ENCODE measurements at regions not wholly inside any gene's neighbourhood (a gene's known extent, or its start where the extent isn't known, plus 50 kb on each side); places are given as distances from the start of the nearest gene placed in this dataset.

DNA sequence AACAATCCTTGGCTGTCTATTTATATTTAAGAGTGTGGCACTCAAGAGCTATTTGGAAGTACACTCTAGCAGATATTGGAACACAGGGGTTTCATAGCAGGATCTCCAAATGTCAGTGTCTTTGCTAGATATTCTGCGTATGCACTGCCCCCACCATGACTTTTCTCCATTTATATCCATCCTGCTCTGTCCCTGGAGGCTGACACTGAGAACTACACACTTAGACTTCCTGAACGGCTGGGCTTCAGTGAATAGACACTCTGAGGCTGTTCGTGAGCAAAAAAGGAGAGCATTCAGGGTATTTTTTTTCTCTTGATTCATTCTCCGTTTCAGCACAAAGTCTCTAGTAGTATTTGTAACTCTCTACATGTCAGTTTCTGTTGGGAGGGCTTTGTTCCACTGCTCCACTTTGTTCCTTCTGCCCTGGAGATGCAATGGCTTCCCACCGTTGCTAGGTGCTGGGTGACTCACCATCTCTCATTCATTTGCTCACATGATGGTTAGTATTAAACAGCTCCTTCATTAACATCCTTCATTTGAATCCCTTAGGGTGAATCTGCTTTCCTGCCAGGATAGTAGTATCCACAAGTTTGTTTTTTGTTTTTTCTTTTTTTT lies 155.9 kb upstream of the SLC13A1 start:
- Histone ChIP-seq H3K9me3 (ENCODE audit: low read length) (no peaks in the 10 kb centered on the region), H2AFZ (ENCODE audit: low read depth, low read length) (no peak overlapping the region), H3K9ac (ENCODE audit: low read length) (no peak overlapping the region), H3K27me3 (ENCODE audit: insufficient read depth, low read depth, low read length) (no peaks in the 10 kb centered on the region), H3K9me2 (ENCODE audit: insufficient read depth, low read length) (no peaks in the 10 kb centered on the region), H3K4me2 (ENCODE audit: low read length) (no peak overlapping the region), H3K27ac (ENCODE audit: low read length) (no peak overlapping the region), H3F3A (ENCODE audit: insufficient read depth, low read length, poor library complexity, severe bottlenecking) (no peaks in the 10 kb centered on the region), H3K4me3 (ENCODE audit: low read length) (no peak overlapping the region), H3K79me2 (replicated peaks; ENCODE audit: insufficient read depth, low read length) (no peaks in the 10 kb centered on the region), H3K36me3 (ENCODE audit: insufficient read depth, low read length) (no peaks in the 10 kb centered on the region), H4K20me1 (ENCODE audit: insufficient read depth) (no peaks in the 10 kb centered on the region)
- TF ChIP-seq RAD21 (conservative IDR thresholded peaks at IDR 0.05): no peak
- no peak for TF ChIP-seq EP300 (conservative IDR thresholded peaks at IDR 0.05; ENCODE audit: poor library complexity, severe bottlenecking)
- TF ChIP-seq, protein P1, sequence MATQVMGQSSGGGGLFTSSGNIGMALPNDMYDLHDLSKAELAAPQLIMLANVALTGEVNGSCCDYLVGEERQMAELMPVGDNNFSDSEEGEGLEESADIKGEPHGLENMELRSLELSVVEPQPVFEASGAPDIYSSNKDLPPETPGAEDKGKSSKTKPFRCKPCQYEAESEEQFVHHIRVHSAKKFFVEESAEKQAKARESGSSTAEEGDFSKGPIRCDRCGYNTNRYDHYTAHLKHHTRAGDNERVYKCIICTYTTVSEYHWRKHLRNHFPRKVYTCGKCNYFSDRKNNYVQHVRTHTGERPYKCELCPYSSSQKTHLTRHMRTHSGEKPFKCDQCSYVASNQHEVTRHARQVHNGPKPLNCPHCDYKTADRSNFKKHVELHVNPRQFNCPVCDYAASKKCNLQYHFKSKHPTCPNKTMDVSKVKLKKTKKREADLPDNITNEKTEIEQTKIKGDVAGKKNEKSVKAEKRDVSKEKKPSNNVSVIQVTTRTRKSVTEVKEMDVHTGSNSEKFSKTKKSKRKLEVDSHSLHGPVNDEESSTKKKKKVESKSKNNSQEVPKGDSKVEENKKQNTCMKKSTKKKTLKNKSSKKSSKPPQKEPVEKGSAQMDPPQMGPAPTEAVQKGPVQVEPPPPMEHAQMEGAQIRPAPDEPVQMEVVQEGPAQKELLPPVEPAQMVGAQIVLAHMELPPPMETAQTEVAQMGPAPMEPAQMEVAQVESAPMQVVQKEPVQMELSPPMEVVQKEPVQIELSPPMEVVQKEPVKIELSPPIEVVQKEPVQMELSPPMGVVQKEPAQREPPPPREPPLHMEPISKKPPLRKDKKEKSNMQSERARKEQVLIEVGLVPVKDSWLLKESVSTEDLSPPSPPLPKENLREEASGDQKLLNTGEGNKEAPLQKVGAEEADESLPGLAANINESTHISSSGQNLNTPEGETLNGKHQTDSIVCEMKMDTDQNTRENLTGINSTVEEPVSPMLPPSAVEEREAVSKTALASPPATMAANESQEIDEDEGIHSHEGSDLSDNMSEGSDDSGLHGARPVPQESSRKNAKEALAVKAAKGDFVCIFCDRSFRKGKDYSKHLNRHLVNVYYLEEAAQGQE (IDR thresholded peaks at IDR 0.05; ENCODE audit: borderline replicate concordance): no peak
- no peak for TF ChIP-seq POLR2AphosphoS5 (IDR thresholded peaks at IDR 0.05)
- no peak for TF ChIP-seq EZH2 (IDR thresholded peaks at IDR 0.05; ENCODE audit: borderline replicate concordance, insufficient read depth, low read length, poor library complexity, severe bottlenecking)

DNA sequence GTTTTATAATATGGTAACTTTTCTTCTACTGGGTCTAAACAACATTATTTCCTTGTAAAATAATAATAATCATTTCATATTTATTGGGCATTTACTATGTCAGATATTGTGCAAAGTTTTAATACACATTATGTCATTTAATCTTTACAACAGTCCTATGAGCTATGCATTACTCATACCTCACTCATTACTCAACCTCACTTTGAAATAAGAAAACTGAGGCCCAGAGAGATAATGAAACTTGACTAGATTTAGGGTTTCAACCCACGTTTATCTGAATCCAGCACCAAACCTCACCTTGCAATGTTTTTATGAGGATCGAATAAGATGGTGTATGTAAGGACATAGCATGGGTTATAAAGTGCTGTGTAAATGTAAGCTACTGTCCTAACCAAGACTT lies 153.2 kb upstream of the SLC13A1 start:
- Histone ChIP-seq H3K27ac (ENCODE audit: low read length) (no peak overlapping the region), H3K4me2 (ENCODE audit: low read length) (no peak overlapping the region), H3K4me3 (ENCODE audit: low read length) (no peak overlapping the region), H2AFZ (ENCODE audit: low read depth, low read length) (no peak overlapping the region), H3K9me2 (ENCODE audit: insufficient read depth, low read length) (no peaks in the 10 kb centered on the region), H3K36me3 (ENCODE audit: insufficient read depth, low read length) (no peaks in the 10 kb centered on the region), H3K9me3 (ENCODE audit: low read length) (no peaks in the 10 kb centered on the region), H3K9ac (ENCODE audit: low read length) (no peak overlapping the region), H3K27me3 (ENCODE audit: insufficient read depth, low read depth, low read length) (no peaks in the 10 kb centered on the region), H3K79me2 (replicated peaks; ENCODE audit: insufficient read depth, low read length) (no peaks in the 10 kb centered on the region), H4K20me1 (ENCODE audit: insufficient read depth) (no peaks in the 10 kb centered on the region), H3F3A (ENCODE audit: insufficient read depth, low read length, poor library complexity, severe bottlenecking) (no peaks in the 10 kb centered on the region)
- TF ChIP-seq POLR2AphosphoS5 (IDR thresholded peaks at IDR 0.05) (no peak), EP300 (conservative IDR thresholded peaks at IDR 0.05; ENCODE audit: poor library complexity, severe bottlenecking) (no peak), TAF1 (IDR thresholded peaks at IDR 0.05; ENCODE audit: low read depth) (no peak), EZH2 (IDR thresholded peaks at IDR 0.05; ENCODE audit: borderline replicate concordance, insufficient read depth, low read length, poor library complexity, severe bottlenecking) (no peak), RAD21 (conservative IDR thresholded peaks at IDR 0.05) (no peak), MXI1 (conservative IDR thresholded peaks at IDR 0.05; ENCODE audit: poor library complexity, severe bottlenecking) (no peak), SMC3 (conservative IDR thresholded peaks at IDR 0.05; ENCODE audit: poor library complexity) (no peak)
- TF ChIP-seq, protein P2, sequence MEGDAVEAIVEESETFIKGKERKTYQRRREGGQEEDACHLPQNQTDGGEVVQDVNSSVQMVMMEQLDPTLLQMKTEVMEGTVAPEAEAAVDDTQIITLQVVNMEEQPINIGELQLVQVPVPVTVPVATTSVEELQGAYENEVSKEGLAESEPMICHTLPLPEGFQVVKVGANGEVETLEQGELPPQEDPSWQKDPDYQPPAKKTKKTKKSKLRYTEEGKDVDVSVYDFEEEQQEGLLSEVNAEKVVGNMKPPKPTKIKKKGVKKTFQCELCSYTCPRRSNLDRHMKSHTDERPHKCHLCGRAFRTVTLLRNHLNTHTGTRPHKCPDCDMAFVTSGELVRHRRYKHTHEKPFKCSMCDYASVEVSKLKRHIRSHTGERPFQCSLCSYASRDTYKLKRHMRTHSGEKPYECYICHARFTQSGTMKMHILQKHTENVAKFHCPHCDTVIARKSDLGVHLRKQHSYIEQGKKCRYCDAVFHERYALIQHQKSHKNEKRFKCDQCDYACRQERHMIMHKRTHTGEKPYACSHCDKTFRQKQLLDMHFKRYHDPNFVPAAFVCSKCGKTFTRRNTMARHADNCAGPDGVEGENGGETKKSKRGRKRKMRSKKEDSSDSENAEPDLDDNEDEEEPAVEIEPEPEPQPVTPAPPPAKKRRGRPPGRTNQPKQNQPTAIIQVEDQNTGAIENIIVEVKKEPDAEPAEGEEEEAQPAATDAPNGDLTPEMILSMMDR (IDR thresholded peaks at IDR 0.05; ENCODE audit: poor library complexity, severe bottlenecking): no peak
- TF ChIP-seq, protein P1 (IDR thresholded peaks at IDR 0.05; ENCODE audit: borderline replicate concordance): no peak

Data from neural cell (in vitro differentiated cells).